ENCODE measurements at regions not wholly inside any gene's neighbourhood (a gene's known extent, or its start where the extent isn't known, plus 50 kb on each side); places are given as distances from the start of the nearest gene placed in this dataset.

- POLR2A ChIA-PET, result no interaction called here
Observed at GRCh38 chr4:181796502-181796901, 446.7 kb upstream of the TENM3 start.

More at GRCh38 chr4:181796502-181796901, 446.7 kb upstream of the TENM3 start:
- DNase-seq (ENCODE audit: low read depth, low spot score) (no peak), ATAC-seq (no peak)
- intact Hi-C loops (cut with micrococcal nuclease), result no loop called here
- TF ChIP-seq CBX3 (IDR thresholded peaks at IDR 0.05; ENCODE audit: low read depth) (no peak), FOSL1 (IDR thresholded peaks at IDR 0.05; ENCODE audit: low read depth) (no peak), SRF (IDR thresholded peaks at IDR 0.05; ENCODE audit: low read depth) (no peak), POLR2A (IDR thresholded peaks at IDR 0.05; ENCODE audit: borderline replicate concordance, extremely low read depth, insufficient read depth, insufficient read length) (no peak), MAX (IDR thresholded peaks at IDR 0.05) (no peak), ATF3 (IDR thresholded peaks at IDR 0.05) (no peak), SIN3A (IDR thresholded peaks at IDR 0.05; ENCODE audit: low read depth) (no peak), CTCF (IDR thresholded peaks at IDR 0.05 in 2 of 3, conservative IDR thresholded peaks at IDR 0.05 in 1 of 3; ENCODE audit: borderline replicate concordance in 1 of 3, insufficient read depth in 1 of 3, low read depth in 2 of 3, low read length in 2 of 3) (no peak), REST (IDR thresholded peaks at IDR 0.05; ENCODE audit: low read depth) (no peak), SP1 (IDR thresholded peaks at IDR 0.05; ENCODE audit: low read depth) (no peak), CEBPB (IDR thresholded peaks at IDR 0.05; ENCODE audit: low read depth) (no peak), ZBTB33 (IDR thresholded peaks at IDR 0.05; ENCODE audit: extremely low read depth, insufficient replicate concordance, low read length) (no peak), POLR2AphosphoS5 (IDR thresholded peaks at IDR 0.05; ENCODE audit: low read depth, low read length) (no peak), ZNF274 (IDR thresholded peaks at IDR 0.05; ENCODE audit: low read depth, low read length) (no peak), EGR1 (IDR thresholded peaks at IDR 0.05; ENCODE audit: low read depth) (no peak), YY1 (IDR thresholded peaks at IDR 0.05; ENCODE audit: extremely low read depth, insufficient replicate concordance, low read depth, low read length) (no peak), RAD21 (IDR thresholded peaks at IDR 0.05; ENCODE audit: low read depth) (no peak), EZH2phosphoT487 (IDR thresholded peaks at IDR 0.05; ENCODE audit: borderline replicate concordance) (no peak)
- ChIA-PET RAD21 (ENCODE audit: low non-redundant PET in 1 of 2, low total read pairs in 2 of 2, uncharacterized antibody in 2 of 2, unreplicated experiment in 2 of 2) (no interaction called here), CTCF (no interaction called here)
- no peak overlapping the region for H3K27ac ChIP-seq (ENCODE audit: low read depth, low read length)
- H3K9me2 ChIP-seq (ENCODE audit: insufficient read depth), result no peaks in the 10 kb centered on the region
- no peaks in the 10 kb centered on the region; a peak in 2 of 4 replicates for H3K9me3 ChIP-seq (ENCODE audit: control insufficient read depth in 1 of 2, insufficient read depth in 1 of 2, low read depth in 1 of 2, low read length in 2 of 2)
- no peak overlapping the region for H3K4me2 ChIP-seq (ENCODE audit: low read length)
- no peaks in the 10 kb centered on the region for H3K4me1 ChIP-seq (ENCODE audit: control insufficient read depth in 1 of 2, insufficient read depth in 2 of 2, low read length in 2 of 2)
- BruUV-seq (replicated peaks), result no TSS peak
- H4K20me1 ChIP-seq (ENCODE audit: insufficient read depth), result no peaks in the 10 kb centered on the region
- H3K9ac ChIP-seq (ENCODE audit: low read length), result no peak overlapping the region
- H3K27me3 ChIP-seq (ENCODE audit: insufficient read depth, low read length), result no peaks in the 10 kb centered on the region; the same call in 1 of the 2 replicates
- no peaks in the 10 kb centered on the region for H3K79me2 ChIP-seq (ENCODE audit: insufficient read depth, low read length)
- no peaks in the 10 kb centered on the region for H3K36me3 ChIP-seq (ENCODE audit: control insufficient read depth in 1 of 2, insufficient read depth in 2 of 2, low read length in 2 of 2)
- H2AFZ ChIP-seq (ENCODE audit: low read depth, low read length, poor library complexity, severe bottlenecking), result no peak overlapping the region
- no peak overlapping the region for H3K4me3 ChIP-seq (replicated peaks in 1 of 2; ENCODE audit: low read depth in 1 of 2, low read length in 2 of 2)

All from HCT116 (cell line).